ENCODE measurements at regions not wholly inside any gene's neighbourhood (a gene's known extent, or its start where the extent isn't known, plus 50 kb on each side); places are given as distances from the start of the nearest gene placed in this dataset.

DNA sequence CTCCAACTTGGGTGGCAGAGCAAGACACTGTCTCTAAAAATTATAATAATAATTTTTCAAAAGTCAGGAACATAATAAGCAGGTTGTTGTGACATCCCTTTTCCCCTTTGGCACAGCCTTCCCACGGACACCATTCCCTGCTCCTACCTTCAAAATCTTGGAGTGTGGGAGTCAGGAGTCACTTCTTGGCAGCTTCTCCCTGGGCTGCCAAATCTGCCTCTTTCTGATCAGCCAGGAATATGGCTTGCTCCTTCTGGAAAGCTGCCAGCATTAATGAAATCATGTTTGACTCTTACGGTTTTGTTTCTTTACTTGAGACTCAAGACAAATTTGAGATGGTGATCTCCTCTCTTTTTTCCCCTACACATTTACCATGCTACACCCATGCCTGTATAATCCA, 391.4 kb upstream of the SYT1 start:
- TF ChIP-seq CHD2 (IDR thresholded peaks at IDR 0.05; ENCODE audit: low read length, partially characterized antibody) (no peak), CTCF (IDR thresholded peaks at IDR 0.05) (no peak), HDAC2 (IDR thresholded peaks at IDR 0.05) (no peak)
